GM21360 (cell line): ENCODE measurements at regions not wholly inside any gene's neighbourhood (a gene's known extent, or its start where the extent isn't known, plus 50 kb on each side); places are given as distances from the start of the nearest gene placed in this dataset.
"Not testable (repeated sequence)": the region's sequence is repeated elsewhere in the genome, so short reads cannot be mapped to it uniquely, and the experiment has no call there.

Experiments used
- ATAC-seq: cut with Tn5 transposase; IDR thresholded peaks from one replicate; pipeline ENCODE4 v1.9.1; 2021; ENCODE audit warnings: mild to moderate bottlenecking, moderate library complexity; ENCODE audit not compliant: unreplicated experiment

GRCh38 chr10:78207216-78207615 is 173.6 kb downstream of the RPS24 start:
- no peak for ATAC-seq

GRCh38 chr10:78207776-78208175 is 174.1 kb downstream of the RPS24 start:
- no peak for ATAC-seq

- ATAC-seq: no peak
These were observed 176.3 kb downstream of the RPS24 start for GRCh38 chr10:78209970-78210369.

- no peak for ATAC-seq
These were observed 176.9 kb downstream of the RPS24 start for GRCh38 chr10:78210548-78210947.

- no peak for ATAC-seq
These were observed 177.3 kb downstream of the RPS24 start for GRCh38 chr10:78210976-78211375.

- no peak for ATAC-seq
These were observed 177.9 kb downstream of the RPS24 start for GRCh38 chr10:78211561-78212051.

GRCh38 chr10:78212060-78212785 is 178.6 kb downstream of the RPS24 start:
- ATAC-seq: no peak

GRCh38 chr10:78212786-78213175 is 179.1 kb downstream of the RPS24 start:
- no peak for ATAC-seq

- no peak for ATAC-seq
These were observed 181.3 kb downstream of the RPS24 start for GRCh38 chr10:78214955-78215354.

GRCh38 chr10:78215645-78216044 is 182.0 kb downstream of the RPS24 start:
- no peak for ATAC-seq

- no peak for ATAC-seq
These were observed 183.7 kb downstream of the RPS24 start for GRCh38 chr10:78217336-78217735.

GRCh38 chr10:78218798-78219490 is 185.3 kb downstream of the RPS24 start:
- ATAC-seq: no peak

GRCh38 chr10:78219568-78219967 is 185.9 kb downstream of the RPS24 start:
- ATAC-seq: not testable (repeated sequence)

GRCh38 chr10:78220781-78221180 is 187.1 kb downstream of the RPS24 start:
- no peak for ATAC-seq

GRCh38 chr10:78222096-78222790 is 188.6 kb downstream of the RPS24 start:
- ATAC-seq: no peak

- no peak for ATAC-seq
These were observed 189.4 kb downstream of the RPS24 start for GRCh38 chr10:78223088-78223487.

GRCh38 chr10:78224602-78225001 is 190.9 kb downstream of the RPS24 start:
- ATAC-seq: no peak

- ATAC-seq: no peak
These were observed 191.9 kb downstream of the RPS24 start for GRCh38 chr10:78225594-78225993.

GRCh38 chr10:78229489-78229888 is 195.8 kb downstream of the RPS24 start:
- ATAC-seq: no peak

GRCh38 chr10:78229950-78230675 is 196.4 kb downstream of the RPS24 start:
- no peak for ATAC-seq

GRCh38 chr10:78231327-78231726 is 197.7 kb downstream of the RPS24 start:
- no peak for ATAC-seq
